GM11168 (cell line): ENCODE measurements at regions not wholly inside any gene's neighbourhood (a gene's known extent, or its start where the extent isn't known, plus 50 kb on each side); places are given as distances from the start of the nearest gene placed in this dataset.

Experiments
- in situ Hi-C: fragments of 300-500 bp; cut with MboI; formaldehyde crosslinking; loops from one replicate; pipeline ENCODE4 v1.12.0; 2022; ENCODE audit warnings: low sequenced_read_pairs; ENCODE audit not compliant: unreplicated experiment

DNA sequence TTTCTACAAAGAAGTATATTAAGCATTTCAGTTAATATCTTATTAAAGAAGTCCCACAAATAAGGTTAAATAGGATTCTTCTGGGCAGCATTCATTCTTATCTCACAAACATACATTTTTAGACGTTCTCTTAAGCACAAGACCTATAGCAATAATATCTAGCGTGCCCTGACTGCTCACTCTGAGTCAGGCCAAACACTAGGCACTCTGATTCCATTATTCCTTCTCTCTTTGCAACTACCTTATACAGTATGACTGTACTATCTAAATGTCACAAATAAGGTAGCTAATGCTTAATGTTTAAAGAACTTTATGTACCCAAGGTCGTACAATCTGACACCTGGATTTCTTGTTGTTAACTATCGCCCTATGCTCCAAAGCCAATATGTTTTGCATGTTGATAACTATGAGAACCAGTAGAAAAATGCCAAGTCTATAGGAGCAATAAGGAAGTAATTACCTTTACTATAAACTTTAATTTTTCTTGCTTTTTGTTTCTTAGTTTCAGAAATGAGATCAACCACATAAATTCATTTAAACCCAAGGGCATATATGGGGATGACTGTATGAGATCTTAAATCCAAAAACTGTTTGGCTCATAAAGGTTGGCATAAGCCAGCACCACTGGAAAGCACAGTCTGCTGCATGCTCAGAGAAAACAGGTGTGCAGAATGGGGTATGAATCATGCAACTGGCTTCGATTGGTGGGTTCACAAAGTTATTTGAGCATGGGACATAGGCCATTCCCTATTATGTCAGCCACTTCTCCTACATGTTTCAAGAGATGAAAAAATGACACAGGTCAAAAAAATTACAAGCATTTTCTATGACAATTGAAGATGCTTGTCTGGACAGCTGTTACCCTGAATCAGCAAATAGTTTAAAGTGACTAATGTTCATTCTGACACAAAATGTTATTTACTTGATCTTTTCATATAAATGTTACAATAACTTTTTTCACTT lies 352.0 kb downstream of the IRS1 start:
- in situ Hi-C loops, result no loop called here

DNA sequence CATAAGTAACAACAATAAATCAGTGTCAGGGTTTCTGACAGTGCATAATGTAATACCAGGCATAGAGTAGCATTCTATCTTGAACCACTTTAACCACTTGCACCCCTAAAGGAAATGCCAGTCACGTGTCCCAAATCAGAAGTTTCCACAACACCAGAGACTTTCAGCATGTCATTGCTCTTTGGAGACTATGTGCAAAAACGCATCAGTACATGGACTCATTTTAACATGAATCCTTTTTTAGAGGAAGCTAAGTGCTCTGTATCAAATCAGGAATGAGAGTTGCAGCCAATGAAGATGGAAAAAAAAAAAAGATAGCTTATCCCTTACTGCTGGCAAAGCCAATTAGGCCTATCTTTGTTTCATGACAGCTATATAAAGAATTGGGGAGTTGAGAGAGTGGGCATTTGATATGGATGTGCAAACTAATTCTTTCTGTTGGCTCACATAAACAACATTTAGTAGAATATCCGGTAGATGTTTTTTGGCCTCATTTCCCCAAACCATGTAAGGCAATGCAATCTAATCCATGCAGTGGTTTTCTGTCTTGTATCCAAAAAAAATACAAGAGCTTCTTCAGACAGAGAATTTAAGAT lies 353.1 kb downstream of the IRS1 start:
- in situ Hi-C loops, result no loop called here

DNA sequence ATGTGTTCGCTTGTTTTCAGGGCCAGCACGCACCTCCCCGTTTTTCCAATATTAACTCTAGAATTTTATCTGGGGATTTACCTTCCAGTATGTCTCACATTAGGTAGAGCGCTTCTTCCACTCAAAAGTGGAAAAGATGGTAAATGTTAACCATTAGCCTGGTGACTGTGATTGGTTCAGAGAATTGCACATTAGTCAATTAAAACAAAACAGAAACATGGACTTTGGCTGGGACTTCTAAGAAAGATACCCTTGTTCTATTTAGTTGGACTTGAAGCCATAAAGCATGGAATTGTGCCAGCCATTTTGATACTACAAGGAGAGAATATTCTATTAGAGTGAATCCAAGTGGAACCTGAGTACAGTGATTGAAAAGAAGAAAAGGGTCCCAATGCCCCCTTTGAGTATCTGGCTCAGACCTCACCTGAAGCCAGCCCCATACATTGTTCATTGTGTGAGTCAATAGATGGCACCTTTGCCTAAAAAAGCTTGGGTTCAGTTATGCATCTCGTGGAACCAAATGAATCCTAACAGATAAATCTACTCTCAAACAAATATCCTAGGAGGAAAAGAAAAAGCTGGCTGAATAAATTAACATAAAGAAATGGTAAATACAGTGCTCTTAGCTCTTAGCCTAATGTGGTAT lies 354.3 kb downstream of the IRS1 start:
- in situ Hi-C loops, result no loop called here

DNA sequence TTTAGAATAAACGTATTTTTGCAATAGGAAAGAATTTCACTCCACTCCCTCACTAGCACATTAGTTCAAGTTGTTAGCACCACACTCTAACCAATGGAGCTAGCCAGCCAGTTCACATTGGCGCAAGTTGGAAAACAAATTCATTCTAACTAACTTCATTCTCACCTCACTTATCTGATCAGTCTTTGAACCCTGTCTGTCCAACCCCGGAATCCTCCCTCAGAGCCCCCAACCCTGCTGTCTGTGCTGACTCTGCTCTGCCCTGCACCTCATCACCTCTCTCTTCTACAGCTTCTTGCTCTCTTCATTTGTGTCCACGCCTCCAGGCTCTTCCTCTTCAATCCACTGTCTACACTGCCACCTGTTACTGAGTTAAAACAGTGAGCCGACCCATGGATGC lies 356.5 kb downstream of the IRS1 start:
- in situ Hi-C loops, result no loop called here

DNA sequence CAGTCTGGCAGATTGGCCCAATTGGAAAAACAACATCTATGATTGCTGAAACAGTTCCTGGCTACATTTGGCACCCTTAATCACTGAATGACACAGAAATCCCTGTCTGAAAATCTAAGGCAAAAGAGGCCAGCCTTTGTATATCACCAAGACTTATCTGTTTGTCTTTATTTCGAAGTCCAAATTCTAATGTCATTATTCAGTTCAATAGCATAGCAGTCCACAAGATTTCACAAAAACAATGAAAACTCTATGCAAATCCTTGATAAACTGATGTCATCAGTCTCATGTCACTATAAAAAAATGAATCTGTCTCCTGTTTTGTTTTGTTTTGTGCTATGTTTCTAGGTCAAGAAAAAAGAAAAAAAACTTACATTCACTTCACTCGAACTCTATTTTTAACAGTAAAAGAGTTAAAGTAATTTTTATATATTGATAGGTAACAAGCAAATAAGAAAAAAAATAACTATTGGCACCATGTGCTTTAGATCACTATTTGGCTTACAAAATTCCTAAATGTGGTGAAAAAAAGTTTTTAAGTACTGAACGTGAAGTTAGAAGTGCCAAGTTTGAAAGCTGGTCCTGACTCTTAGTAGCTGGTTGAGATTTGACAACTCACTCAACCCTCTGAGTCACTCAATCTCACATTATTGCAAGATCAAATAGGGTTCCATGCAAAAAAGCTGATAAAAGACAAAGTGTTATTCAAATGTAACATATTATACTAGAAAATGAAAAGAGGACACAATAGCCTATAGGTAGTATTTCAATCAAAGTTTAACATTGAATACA lies 359.3 kb downstream of the IRS1 start:
- in situ Hi-C loops, result no loop called here

DNA sequence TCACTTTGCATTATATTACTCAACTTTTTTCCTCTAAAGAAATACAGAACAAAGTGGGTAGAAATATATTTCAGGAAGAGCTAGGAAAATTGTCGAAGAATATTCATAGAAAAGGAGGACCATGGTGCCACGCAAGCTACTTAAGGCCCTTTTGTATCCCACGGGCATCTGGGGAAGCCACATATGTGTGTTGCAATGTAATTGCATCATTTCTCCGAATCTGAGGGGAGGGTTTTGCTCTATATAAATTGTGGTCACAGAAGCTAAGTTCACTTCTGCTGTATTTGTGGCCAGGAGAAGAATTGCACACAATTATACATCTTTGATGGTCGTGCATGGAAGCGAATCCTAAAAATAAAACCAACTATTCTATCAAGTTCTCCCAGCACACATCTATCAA lies 360.3 kb downstream of the IRS1 start:
- in situ Hi-C loops, result no loop called here

DNA sequence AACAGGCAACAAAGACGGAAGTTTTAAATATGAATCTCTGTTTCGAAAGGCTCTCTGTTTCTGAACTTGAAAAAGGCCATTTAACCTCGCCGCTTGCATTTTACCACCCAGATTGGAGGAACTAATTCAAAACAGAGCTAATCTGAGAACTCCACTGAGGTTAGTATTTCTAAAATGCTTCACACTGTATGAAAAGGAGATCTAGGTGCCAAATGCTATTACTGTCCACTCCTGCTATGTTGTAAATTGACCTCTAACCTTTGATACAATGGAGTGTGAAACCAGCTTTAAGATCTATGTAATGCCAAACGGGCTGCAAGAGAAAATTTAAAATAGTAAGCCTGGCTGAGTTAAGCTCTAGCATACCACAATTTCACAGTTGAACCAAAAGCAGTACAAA lies 364.5 kb downstream of the IRS1 start:
- in situ Hi-C loops, result no loop called here

DNA sequence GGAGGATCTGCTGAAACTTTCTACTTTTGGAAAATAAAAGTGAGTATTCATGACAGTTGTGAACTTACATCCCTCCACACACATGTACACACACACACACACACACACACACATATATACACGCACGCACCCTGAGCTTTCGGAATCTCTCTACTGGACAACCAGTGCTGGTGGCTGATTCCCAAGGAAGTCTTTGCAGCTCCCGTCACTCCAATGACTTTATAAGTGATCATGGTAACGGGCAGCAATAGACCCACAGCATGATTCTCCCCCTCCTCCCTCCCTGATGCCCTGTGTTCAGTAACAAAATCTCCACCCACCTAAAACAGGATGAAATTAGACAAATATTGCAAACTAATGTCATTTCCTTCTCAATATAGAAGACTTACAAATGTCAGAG lies 364.9 kb downstream of the IRS1 start:
- in situ Hi-C loops, result no loop called here

DNA sequence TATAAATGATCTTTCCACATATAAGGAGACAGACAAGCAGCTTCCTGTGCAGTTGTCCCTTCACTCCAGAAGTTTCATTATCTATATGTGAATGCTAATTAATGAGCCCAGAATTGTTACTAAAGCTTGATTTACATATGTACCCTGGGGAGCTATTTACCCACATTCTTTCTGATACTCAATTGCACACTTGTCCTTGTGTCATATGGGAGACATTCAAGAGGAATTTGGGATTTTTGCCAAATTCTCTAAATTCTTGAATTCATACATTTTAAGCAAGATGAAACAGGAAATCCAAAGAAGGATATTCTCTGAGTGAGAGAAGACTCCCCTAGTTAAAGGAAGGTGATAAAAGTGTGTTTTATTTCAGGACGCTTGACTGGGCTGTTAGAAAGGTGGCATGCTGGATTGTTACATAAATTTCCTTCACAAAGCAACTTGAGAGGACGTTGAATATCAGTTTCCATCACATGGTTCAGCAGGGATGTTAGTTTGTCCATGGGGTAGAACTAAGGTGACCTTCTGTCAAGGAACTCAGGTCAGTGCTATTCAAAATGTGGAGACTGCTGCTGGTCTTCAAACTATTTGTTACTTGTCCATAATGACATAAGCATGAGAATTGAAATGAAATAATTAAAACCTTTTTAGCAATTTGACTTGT lies 368.2 kb downstream of the IRS1 start:
- in situ Hi-C loops, result no loop called here

DNA sequence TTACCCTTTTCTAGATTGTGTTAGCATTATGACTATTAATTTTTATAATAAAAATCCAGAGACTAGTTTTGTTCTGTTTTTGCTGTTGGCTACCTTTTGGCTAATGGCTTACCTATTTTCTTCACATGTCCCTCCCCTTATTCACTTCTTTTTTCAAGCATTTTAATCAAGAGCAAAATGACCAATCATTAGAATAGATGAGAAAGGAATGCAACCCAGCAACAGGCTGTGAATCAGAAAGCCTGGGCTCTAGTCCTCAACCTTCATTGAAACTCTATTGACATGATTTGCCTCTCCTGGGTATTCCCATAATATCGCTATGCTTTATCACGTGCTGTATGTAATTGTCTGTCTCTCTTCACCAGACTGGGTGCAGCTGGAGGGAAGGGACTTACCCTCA lies 370.1 kb downstream of the IRS1 start:
- in situ Hi-C loops, result no loop called here

DNA sequence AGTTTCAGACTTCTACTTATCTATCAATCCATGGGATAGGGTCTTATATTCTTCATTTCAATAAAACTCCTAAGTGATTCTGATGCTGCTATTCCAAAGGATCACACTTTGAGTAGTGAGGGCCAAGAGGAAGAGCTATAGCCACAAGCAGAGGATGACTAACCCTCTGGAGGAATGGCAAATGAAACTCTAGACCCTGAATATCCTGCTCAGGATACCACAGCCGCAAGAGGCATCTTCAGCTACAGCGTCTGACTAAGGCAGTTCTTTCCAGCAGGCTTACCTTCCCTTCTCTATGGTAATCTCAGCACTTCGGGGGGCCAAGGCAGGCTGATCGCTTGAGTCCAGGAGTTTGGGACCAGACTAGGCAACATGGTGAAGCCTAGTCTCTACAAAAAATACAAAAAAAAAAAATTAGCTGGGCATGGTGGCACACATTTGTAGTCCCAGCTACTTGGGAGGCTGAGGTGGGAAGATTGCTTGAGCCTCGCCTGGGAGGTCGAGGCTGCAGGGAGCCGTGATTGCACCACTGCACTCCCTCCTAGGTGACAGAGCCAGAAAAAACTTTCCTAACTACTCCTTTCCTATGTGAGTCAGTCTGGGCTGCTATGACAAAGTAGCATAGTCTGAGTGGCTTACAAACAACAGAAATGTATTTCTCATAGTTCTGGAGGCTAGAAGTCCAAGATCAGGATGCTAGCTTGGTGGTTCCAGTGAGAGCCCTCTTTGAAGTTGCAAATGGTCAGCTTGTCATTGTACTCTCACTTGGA lies 371.9 kb downstream of the IRS1 start:
- in situ Hi-C loops, result no loop called here

DNA sequence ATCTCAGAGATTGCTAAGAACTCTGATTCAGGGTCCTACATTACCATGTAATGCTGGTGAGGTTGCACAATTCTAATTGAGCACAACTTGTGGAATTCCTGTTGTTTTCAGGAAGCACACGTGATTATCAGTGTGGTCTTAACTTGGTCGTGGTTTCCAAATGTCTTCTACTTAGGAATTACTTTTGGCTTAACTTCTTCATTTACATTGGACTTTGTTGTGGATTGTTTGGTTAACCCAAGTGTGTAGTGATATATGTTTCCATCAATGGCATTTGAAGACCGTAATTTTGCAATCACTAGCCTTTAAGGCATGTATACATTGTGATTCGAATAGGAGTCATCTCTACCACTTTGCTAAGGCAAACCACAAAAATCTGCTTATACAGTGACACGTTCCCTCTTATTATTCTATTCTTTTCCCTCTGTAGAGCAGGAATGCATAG lies 373.3 kb downstream of the IRS1 start:
- in situ Hi-C loops, result no loop called here

DNA sequence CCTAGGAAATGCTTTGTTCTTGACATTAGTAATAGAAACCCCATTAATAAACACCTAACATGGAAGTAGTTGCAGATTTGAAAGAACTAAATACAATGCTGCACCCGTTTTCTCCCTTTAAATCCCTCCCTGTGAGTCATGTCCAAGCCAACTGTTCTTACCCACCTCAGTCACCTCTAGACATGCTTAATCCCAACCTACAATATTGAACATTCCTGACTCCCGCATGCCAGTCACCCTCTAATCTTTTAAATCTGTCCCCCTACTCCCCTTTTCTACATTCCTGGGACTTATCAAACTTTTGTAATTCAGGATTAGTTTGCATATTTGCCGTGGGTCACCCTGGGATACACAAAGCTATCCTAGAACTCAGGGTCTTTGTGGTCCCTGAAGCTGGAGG lies 374.6 kb downstream of the IRS1 start:
- in situ Hi-C loops, result no loop called here

DNA sequence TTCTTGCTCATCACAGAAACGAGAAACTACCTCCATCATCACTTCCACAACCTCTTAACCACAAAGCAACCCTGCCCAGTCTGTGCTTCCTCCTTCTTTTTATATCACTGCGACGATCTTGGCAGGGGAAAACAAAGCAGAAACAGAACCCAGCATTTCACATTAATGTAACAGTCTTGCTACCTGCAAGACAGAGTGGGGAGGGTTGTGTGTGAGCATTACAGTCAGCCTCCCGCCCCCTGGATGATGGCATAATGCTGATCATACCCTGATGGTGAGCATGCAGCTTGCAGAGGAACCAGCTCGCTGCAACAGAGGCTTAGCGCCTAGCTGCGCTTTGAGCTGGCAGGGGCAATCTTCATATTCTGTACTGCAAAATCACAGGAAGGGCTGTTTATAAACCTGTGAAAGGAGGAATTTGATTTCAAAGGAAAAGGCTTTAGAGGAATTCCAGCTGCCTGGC lies 376.1 kb downstream of the IRS1 start:
- in situ Hi-C loops, result no loop called here

DNA sequence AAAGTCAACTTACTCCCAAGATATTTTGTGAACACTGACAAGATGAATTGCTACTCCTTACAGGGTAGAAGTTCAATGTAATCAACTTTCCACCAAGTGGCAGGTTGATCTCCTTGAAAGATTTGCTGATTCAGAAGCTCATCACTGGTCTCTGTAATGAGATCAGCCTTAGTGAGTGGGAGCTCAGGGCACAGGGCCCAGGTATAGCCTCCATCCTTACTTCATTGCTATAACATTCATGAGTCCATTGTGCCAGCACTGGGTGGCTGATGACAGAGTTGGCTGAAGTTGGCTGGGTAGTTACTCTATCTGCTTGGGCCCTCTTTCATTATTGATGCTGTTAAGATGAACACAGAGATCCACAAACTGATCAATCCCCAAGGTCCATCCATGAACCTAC lies 379.0 kb downstream of the IRS1 start:
- in situ Hi-C loops, result no loop called here

DNA sequence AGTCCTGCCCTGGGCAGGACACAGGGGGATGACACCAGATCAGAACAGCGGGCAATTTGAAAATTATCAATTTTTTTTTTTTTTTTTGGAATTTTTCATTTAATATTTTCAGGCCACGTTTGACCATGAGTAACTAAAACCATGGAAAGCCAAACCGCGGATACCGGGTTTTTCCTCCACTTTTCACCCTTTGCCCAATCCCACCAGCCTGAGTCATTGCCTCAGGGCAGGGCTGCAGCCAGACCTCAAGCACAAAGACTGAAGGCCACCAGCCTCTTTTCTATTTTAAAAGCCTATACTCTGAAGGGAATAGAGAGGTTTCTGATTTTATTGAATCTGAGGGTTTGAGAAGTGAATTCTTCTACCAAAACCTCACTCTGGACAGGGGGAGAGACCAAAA lies 381.1 kb downstream of the IRS1 start:
- in situ Hi-C loops, result no loop called here

DNA sequence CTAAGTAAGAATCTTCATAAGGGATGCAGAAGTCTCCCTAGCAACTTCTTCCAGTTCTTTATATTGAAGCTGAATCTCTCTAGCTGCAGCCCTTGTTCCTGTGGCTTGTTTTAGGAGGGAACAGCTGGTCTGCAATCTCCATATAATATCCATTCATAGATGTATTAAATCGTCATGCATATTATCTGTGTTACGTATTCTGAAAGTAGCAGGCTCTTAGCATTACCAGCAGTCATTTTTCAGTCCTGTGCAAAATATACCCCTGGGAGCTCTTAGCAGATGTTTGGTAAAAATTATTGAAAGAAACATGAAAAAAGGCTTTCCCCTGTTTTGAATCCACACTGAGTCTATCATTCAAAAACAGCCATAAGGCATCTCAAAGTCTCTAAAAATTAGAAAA lies 385.3 kb downstream of the IRS1 start:
- in situ Hi-C loops, result no loop called here

DNA sequence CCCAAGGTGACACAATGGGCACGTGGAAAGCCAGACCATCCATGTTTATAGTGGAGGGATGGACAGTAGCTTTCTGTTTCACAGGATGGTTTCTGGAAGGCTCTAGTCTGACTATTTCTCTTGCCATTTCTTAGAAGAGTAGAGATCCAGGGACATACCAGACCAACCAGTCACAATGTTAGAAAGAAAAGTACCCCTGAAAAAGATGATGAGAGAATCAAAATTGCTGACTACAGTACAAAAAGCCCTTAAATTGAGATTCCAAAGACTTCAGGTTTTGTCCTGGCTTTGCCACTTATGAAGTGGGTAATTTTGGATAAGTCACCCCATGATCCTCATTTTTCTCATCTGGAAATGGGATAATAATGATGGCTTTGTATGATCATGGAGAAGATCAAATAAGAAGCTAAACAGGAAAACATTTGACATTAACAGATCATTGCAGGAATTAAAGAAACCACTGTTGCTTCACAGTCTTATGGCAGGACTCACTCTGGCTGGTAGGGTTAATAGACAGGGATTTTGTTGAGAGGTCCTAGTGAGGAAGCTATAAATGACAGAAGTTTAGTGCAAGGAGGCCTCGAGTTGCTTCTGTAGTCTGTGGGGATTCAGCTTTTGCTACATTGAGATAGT lies 386.0 kb downstream of the IRS1 start:
- in situ Hi-C loops, result no loop called here
